Neuronal stem cell (in vitro differentiated cells): ENCODE measurements at regions not wholly inside any gene's neighbourhood (a gene's known extent, or its start where the extent isn't known, plus 50 kb on each side); places are given as distances from the start of the nearest gene placed in this dataset.
A peak's percentile ranks its signal among the peaks of the same experiment; 100 is the strongest.

ENCODE experiments used
- DNase-seq: peaks from one replicate; pipeline ENCODE4 v3.0.0-alpha.2; 2013; ENCODE audit warnings: low spot score
- H2AFZ ChIP-seq: one replicate; pipeline ENCODE4 v1.6.1; 2013; ENCODE audit warnings: mild to moderate bottlenecking, low read length, inconsistent platforms
- H2AK5ac ChIP-seq: 2 replicates; pipeline ENCODE4 v1.6.1; 2013; ENCODE audit warnings: low read depth, mild to moderate bottlenecking, inconsistent platforms, low read length, moderate library complexity, mixed read lengths
- H2BK120ac ChIP-seq: 2 replicates; pipeline ENCODE4 v1.6.1; 2013; ENCODE audit warnings: low read depth, mild to moderate bottlenecking, inconsistent platforms, low read length, moderate library complexity, mixed read lengths
- H2BK12ac ChIP-seq: one replicate; pipeline ENCODE4 v1.6.1; 2013; ENCODE audit warnings: low read length, inconsistent platforms
- H2BK15ac ChIP-seq: 2 replicates; pipeline ENCODE4 v1.6.1; 2013; ENCODE audit warnings: mild to moderate bottlenecking, low read length, inconsistent platforms, mixed read lengths
- H2BK5ac ChIP-seq: one replicate; pipeline ENCODE4 v1.6.1; 2013; ENCODE audit warnings: inconsistent platforms, mild to moderate bottlenecking, low read length, moderate library complexity
- H3K14ac ChIP-seq: one replicate; pipeline ENCODE4 v1.6.1; 2013; ENCODE audit warnings: low read length, inconsistent platforms
- H3K18ac ChIP-seq: 2 replicates; pipeline ENCODE4 v1.6.1; 2013; ENCODE audit warnings: low read length, inconsistent platforms
- H3K23ac ChIP-seq: 2 replicates; pipeline ENCODE4 v1.6.1; 2013; ENCODE audit warnings: low read depth, mild to moderate bottlenecking, mixed read lengths, low read length, inconsistent platforms; ENCODE audit not compliant: poor library complexity
- H3K27ac ChIP-seq: replicated peaks from 3 replicates; pipeline ENCODE4 v1.5.1; 2013; ENCODE audit warnings: low read length, inconsistent platforms
- H3K27me3 ChIP-seq, 3 experiments: 2 replicates each; pipeline ENCODE4 v1.6.1; 2013; ENCODE audit warnings: low read length in 3 of 3, mild to moderate bottlenecking in 2 of 3, inconsistent platforms in 1 of 3, low read depth in 1 of 3, mixed read lengths in 1 of 3, moderate library complexity in 1 of 3; ENCODE audit not compliant: control insufficient read depth in 3 of 3, insufficient read depth in 3 of 3
- H3K36me3 ChIP-seq, 2 donors: replicated peaks in 1 of 2; 2 replicates each; pipeline ENCODE4 v1.6.1; 2013; ENCODE audit warnings: low read length in 2 of 2; ENCODE audit not compliant: control insufficient read depth in 2 of 2, insufficient read depth in 2 of 2
- H3K4ac ChIP-seq: 2 replicates; pipeline ENCODE4 v1.6.1; 2013; ENCODE audit warnings: inconsistent platforms, mild to moderate bottlenecking, low read length, moderate library complexity
- H3K4me1 ChIP-seq, 2 donors: 1 replicate in 1 of 2; 2 replicates in 1 of 2; pipeline ENCODE4 v1.6.1; 2013; ENCODE audit warnings: low read length in 2 of 2, low read depth in 1 of 2; ENCODE audit not compliant: control insufficient read depth in 2 of 2, insufficient read depth in 1 of 2
- H3K4me2 ChIP-seq: one replicate; pipeline ENCODE4 v1.6.1; 2013; ENCODE audit warnings: mild to moderate bottlenecking, low read length, inconsistent platforms; ENCODE audit not compliant: insufficient read depth, poor library complexity, severe bottlenecking
- H3K4me3 ChIP-seq, 2 donors: 2 replicates each; pipeline ENCODE4 v1.5.1; 2013; ENCODE audit warnings: low read length in 2 of 2, mild to moderate bottlenecking in 2 of 2, inconsistent platforms in 1 of 2, moderate library complexity in 1 of 2
- H3K79me1 ChIP-seq: one replicate; pipeline ENCODE4 v1.6.1; 2013; ENCODE audit warnings: low read depth, mild to moderate bottlenecking, inconsistent platforms, low read length, moderate library complexity
- H3K9ac ChIP-seq: one replicate; pipeline ENCODE4 v1.6.1; 2013; ENCODE audit warnings: mild to moderate bottlenecking, low read depth, low read length, inconsistent platforms; ENCODE audit not compliant: poor library complexity
- H3K9me3 ChIP-seq, 2 donors: replicated peaks in 1 of 2; 2 replicates each; pipeline versions ENCODE3 to v1.6.1; 2013; ENCODE audit warnings: low read length in 2 of 2, mild to moderate bottlenecking in 2 of 2, inconsistent platforms in 1 of 2, low read depth in 1 of 2, mixed read lengths in 1 of 2, moderate library complexity in 1 of 2; ENCODE audit not compliant: control insufficient read depth in 2 of 2, insufficient read depth in 1 of 2
- H4K8ac ChIP-seq: one replicate; pipeline ENCODE4 v1.6.1; 2013; ENCODE audit warnings: low read depth, mild to moderate bottlenecking, inconsistent platforms, low read length, moderate library complexity
- H4K91ac ChIP-seq: one replicate; pipeline ENCODE4 v1.6.1; 2013; ENCODE audit warnings: low read length, low read depth, mild to moderate bottlenecking, inconsistent platforms; ENCODE audit not compliant: poor library complexity
- WGBS, 2 donors: extraction: QIAGEN DNeasy Blood & Tissue Kit; methylation state at CpG; one replicate each; pipeline ENCODE4 v1.1.7; 2013; ENCODE audit warnings: missing lambda C conversion rate in 2 of 2, mixed read lengths in 1 of 2; ENCODE audit not compliant: insufficient read length in 2 of 2, insufficient replicate concordance in 1 of 2; ENCODE audit errors: extremely low coverage in 2 of 2; 5-methylcytosine and 5-hydroxymethylcytosine counted together

DNA sequence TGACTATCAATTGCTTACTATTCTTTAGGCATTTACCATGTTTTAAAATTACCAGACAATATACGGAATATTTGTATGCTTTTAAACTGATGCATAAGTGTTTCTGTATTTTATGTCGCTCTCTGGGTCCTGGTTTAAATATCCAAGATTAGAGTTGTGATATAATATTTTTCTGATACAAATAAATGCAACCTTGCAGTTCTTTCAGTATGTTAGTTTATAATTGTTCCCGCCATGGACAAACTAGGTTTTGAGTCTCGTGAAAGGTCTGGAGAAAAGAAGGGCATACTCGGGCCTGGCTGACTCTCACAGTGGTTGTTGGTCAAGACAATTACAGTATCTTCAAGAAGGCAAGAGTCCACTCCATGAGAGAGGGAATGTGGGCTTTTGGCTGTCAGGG is 72.6 kb upstream of the AJAP1 start:
- Histone ChIP-seq H3K14ac (no peak overlapping the region), H3K4me2 (no peak overlapping the region), H3K23ac (no peak overlapping the region), H3K18ac (no peak overlapping the region), H3K9me3 (no peaks in the 10 kb centered on the region), H3K27ac (no peak overlapping the region), H3K9ac (no peak overlapping the region), H3K4me1 (no peaks in the 10 kb centered on the region), H2BK12ac (no peak overlapping the region), H4K91ac (no peak overlapping the region), H2BK15ac (no peak overlapping the region), H2BK120ac (no peak overlapping the region), H2AFZ (no peak overlapping the region), H3K4ac (no peak overlapping the region), H3K4me3 (no peak overlapping the region), H2AK5ac (no peak overlapping the region), H2BK5ac (no peak overlapping the region), H4K8ac (no peak overlapping the region), H3K36me3 (no peaks in the 10 kb centered on the region), H3K79me1 (no peaks in the 10 kb centered on the region), H3K27me3 (no peaks in the 10 kb centered on the region)
- no CpG with 5 or more reads among the region's 5 CpGs for WGBS, 2 donors
- no peak for DNase-seq

DNA sequence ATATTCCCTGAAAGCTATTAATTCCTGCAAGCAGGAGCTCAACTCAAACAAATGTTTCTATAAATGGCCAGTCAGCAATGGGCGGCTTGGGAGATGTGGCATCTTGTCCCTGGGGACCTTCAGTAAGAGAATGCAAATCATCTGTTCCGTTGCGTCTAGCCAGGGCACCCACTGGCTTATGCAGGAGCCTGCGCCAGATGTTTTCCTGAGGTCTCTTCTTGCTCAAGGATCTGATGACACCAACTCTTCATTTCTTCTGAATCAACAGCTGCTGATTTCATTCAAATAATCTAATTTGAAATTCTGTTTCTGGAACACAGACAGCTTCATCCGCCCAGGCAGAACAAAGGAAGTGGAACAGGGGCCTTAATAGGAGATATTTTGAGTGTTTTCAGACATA is 70.0 kb upstream of the AJAP1 start:
- DNase-seq, result no peak
- Histone ChIP-seq H4K8ac (no peak overlapping the region), H3K36me3 (no peaks in the 10 kb centered on the region), H4K91ac (no peak overlapping the region), H2AFZ (no peak overlapping the region), H3K4ac (no peak overlapping the region), H3K9ac (no peak overlapping the region), H2BK5ac (no peak overlapping the region), H3K4me2 (no peak overlapping the region), H3K9me3 (no peaks in the 10 kb centered on the region), H3K27me3 (no peaks in the 10 kb centered on the region), H3K79me1 (no peaks in the 10 kb centered on the region), H2BK12ac (no peak overlapping the region), H2BK120ac (no peak overlapping the region), H3K14ac (no peak overlapping the region), H3K23ac (no peak overlapping the region), H3K4me1 (no peaks in the 10 kb centered on the region), H3K18ac (no peak overlapping the region), H2BK15ac (no peak overlapping the region), H3K27ac (no peak overlapping the region), H3K4me3 (no peak overlapping the region), H2AK5ac (no peak overlapping the region)
- no CpG with 5 or more reads among the region's 5 CpGs for WGBS, 2 donors

DNA sequence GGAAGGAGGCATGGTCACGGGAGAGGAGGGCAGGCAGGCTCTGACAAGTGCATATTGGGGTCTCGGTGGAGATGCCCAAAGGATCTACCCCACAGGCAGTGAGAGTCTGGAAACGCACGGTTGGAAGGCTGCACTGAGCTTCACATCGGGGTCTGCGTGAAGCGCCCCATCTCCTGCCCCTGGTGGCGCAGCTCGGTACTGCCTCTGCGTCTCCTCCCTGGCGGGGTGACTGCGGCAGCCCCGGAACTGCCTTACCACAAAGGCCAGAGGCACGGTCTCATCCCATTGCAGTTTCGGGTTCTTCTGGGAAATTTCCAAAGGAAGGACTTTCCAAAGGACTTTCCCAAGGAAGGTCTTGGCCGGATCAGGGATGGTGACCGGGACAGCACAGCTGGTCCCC is 69.2 kb upstream of the AJAP1 start:
- Histone ChIP-seq H3K4ac (no peak overlapping the region), H4K91ac (no peak overlapping the region), H2AK5ac (no peak overlapping the region), H3K9me3 (no peaks in the 10 kb centered on the region), H2BK5ac (no peak overlapping the region), H3K27ac (no peak overlapping the region), H2AFZ (no peak overlapping the region), H3K23ac (no peak overlapping the region), H3K4me1 (no peaks in the 10 kb centered on the region), H2BK15ac (no peak overlapping the region), H3K4me3 (no peak overlapping the region), H2BK12ac (no peak overlapping the region), H3K18ac (no peak overlapping the region), H3K9ac (no peak overlapping the region), H3K27me3 (no peaks in the 10 kb centered on the region), H3K36me3 (no peaks in the 10 kb centered on the region), H3K4me2 (no peak overlapping the region), H3K79me1 (no peaks in the 10 kb centered on the region), H2BK120ac (no peak overlapping the region), H3K14ac (no peak overlapping the region), H4K8ac (no peak overlapping the region)
- WGBS, 2 donors, result no CpG with 5 or more reads among the region's 17 CpGs
- peak; percentile 31 for DNase-seq

GRCh38 chr1:4585705-4586104 is 68.7 kb upstream of the AJAP1 start:
- no peak overlapping the region for H3K14ac ChIP-seq
- no peak overlapping the region for H3K4ac ChIP-seq
- H3K23ac ChIP-seq, result no peak overlapping the region
- H3K79me1 ChIP-seq, result no peaks in the 10 kb centered on the region
- no peaks in the 10 kb centered on the region for H3K4me1 ChIP-seq
- H3K9ac ChIP-seq, result no peak overlapping the region
- no peak overlapping the region for H2BK15ac ChIP-seq
- H4K91ac ChIP-seq, result no peak overlapping the region
- no peak for DNase-seq
- no peak overlapping the region for H2AFZ ChIP-seq
- H3K4me2 ChIP-seq, result no peak overlapping the region
- H2BK12ac ChIP-seq, result no peak overlapping the region
- no peaks in the 10 kb centered on the region for H3K27me3 ChIP-seq
- no CpG with 5 or more reads among the region's 6 CpGs for WGBS, 2 donors
- no peaks in the 10 kb centered on the region for H3K9me3 ChIP-seq
- H2BK120ac ChIP-seq, result no peak overlapping the region
- H2AK5ac ChIP-seq, result no peak overlapping the region
- H3K36me3 ChIP-seq, result no peaks in the 10 kb centered on the region
- H3K4me3 ChIP-seq, result no peak overlapping the region
- H3K18ac ChIP-seq, result no peak overlapping the region
- H2BK5ac ChIP-seq, result no peak overlapping the region
- H3K27ac ChIP-seq, result no peak overlapping the region
- H4K8ac ChIP-seq, result no peak overlapping the region
